ENCODE measurements at regions not wholly inside any gene's neighbourhood (a gene's known extent, or its start where the extent isn't known, plus 50 kb on each side); places are given as distances from the start of the nearest gene placed in this dataset.

- no peak for TF ChIP-seq TCF12 (IDR thresholded peaks at IDR 0.05; ENCODE audit: low read depth)
- TF ChIP-seq CREB1 (IDR thresholded peaks at IDR 0.05; ENCODE audit: low read depth) = no peak
- TF ChIP-seq RAD21 (IDR thresholded peaks at IDR 0.05; ENCODE audit: low read depth) = no peak
- no peak for TF ChIP-seq ZBTB7A (IDR thresholded peaks at IDR 0.05; ENCODE audit: low read depth)
- no peak for TF ChIP-seq CEBPB (IDR thresholded peaks at IDR 0.05)
- TF ChIP-seq TAF1 (IDR thresholded peaks at IDR 0.05; ENCODE audit: low read depth) = no peak
- TF ChIP-seq, protein P1, sequence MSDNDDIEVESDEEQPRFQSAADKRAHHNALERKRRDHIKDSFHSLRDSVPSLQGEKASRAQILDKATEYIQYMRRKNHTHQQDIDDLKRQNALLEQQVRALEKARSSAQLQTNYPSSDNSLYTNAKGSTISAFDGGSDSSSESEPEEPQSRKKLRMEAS (IDR thresholded peaks at IDR 0.05) = no peak
Measured at GRCh38 chr21:38930853-38931252, 125.1 kb downstream of the ETS2 start.

All from Ishikawa (cell line).